HAP-1 (cell line): ENCODE measurements at regions not wholly inside any gene's neighbourhood (a gene's known extent, or its start where the extent isn't known, plus 50 kb on each side); places are given as distances from the start of the nearest gene placed in this dataset.
A peak's percentile ranks its signal among the peaks of the same experiment; 100 is the strongest.
"Not testable (repeated sequence)": the region's sequence is repeated elsewhere in the genome, so short reads cannot be mapped to it uniquely, and the experiment has no call there.

Source experiments
- DNase-seq, 2 experiments: peaks; one replicate each; pipeline ENCODE4 v3.0.0-alpha.2; 2016 to 2020; ENCODE audit warnings: low spot score in 2 of 2
- H3K27me3 ChIP-seq: fragments of 250-450 bp; sonication (Bioruptor Pico); 2 replicates; pipeline ENCODE4 v1.5.1; 2020; ENCODE audit warnings: low read depth, mild to moderate bottlenecking, moderate library complexity
- H3K36me3 ChIP-seq: fragments of 250-450 bp; sonication (Bioruptor Pico); replicated peaks from 2 replicates; pipeline ENCODE4 v1.5.1; 2020; ENCODE audit warnings: mild to moderate bottlenecking
- H3K4me1 ChIP-seq: fragments of 250-450 bp; sonication (Bioruptor Pico); 2 replicates; pipeline ENCODE4 v1.5.1; 2020; ENCODE audit warnings: mild to moderate bottlenecking
- H3K4me3 ChIP-seq: fragments of 250-450 bp; sonication (Bioruptor Pico); 2 replicates; pipeline ENCODE4 v1.5.1; 2020; ENCODE audit warnings: mild to moderate bottlenecking, moderate library complexity
- H3K9me3 ChIP-seq: fragments of 250-450 bp; sonication (Bioruptor Pico); 2 replicates; pipeline ENCODE4 v1.5.1; 2020; ENCODE audit warnings: mild to moderate bottlenecking, moderate library complexity
- in situ Hi-C: fragments of 300-500 bp; cut with MboI; formaldehyde crosslinking; loops from 3 replicates; pipeline ENCODE4 v1.14.3; 2020; ENCODE audit warnings: low sequenced_read_pairs, inconsistent platforms, mixed read lengths

DNA sequence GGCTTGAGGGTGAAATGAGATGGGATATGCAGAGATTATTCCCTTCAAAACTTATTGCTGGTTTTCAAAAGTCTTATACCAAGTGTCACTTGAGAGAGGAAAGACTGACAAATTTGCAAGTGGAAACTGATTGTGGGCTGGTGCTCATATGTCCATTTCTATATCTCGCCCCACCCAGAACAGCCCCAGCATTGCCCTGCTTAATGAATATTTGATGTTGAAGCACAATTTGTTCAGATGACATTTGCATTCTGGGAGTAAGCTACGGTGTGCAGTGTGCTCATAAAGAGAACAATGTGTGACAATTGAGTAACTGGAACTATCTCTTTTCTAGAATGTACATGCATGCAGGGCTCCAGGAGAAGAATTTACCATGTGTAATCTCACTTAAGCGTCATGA lies 223.5 kb upstream of the TRPC5 start:
- H3K4me3 ChIP-seq = no peak overlapping the region
- in situ Hi-C loops = no loop called here
- no peaks in the 10 kb centered on the region for H3K36me3 ChIP-seq
- no peaks in the 10 kb centered on the region for H3K27me3 ChIP-seq
- DNase-seq = no peak
- H3K9me3 ChIP-seq = no peaks in the 10 kb centered on the region
- no peaks in the 10 kb centered on the region for H3K4me1 ChIP-seq

DNA sequence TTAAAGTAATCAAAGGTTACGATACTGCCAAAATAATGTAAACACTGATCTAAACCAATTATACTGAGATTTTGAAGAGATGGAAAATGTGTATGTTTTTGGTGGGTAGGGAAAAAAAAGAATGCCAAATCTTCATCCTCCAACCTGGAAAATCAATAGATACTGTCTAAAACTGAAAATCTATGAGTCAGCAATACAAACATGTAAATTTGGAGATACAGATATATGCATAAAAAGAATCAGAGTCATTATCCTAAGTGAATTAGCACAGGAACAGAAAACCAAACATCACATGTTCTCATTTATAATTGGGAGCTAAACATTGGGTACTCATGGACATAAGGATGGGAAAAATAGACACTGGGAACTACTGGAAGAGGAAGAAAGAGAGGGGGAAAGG lies 197.4 kb upstream of the TRPC5 start:
- Histone ChIP-seq H3K4me1 (no peaks in the 10 kb centered on the region), H3K9me3 (no peaks in the 10 kb centered on the region), H3K36me3 (no peaks in the 10 kb centered on the region), H3K27me3 (no peaks in the 10 kb centered on the region; the same call in 1 of the 2 replicates), H3K4me3 (no peak overlapping the region)
- in situ Hi-C loops = no loop called here
- DNase-seq = no peak

DNA sequence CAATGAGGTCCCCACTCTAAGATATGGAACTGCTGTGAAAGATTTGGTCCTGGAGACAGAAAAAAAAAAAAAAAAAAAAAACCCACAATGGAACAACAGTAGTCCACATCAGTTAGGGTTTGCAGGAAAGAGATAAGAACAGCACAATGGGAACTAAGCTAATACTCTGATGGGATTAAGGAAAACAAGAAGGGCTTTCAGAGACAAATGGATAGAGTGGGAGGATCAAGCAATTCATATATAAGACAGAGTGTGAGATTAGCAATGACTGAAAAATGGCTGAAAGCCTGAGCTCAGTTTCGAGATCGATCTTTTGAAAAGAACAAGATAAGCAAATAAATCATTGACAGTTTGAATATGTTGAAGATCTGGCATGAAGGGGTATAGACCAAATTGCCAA lies 188.4 kb upstream of the TRPC5 start:
- Histone ChIP-seq H3K4me1 (peaks cover 11% of the 10 kb centered on the region), H3K9me3 (no peaks in the 10 kb centered on the region; the same call in 1 of the 2 replicates), H3K27me3 (peaks cover 14% of the 10 kb centered on the region), H3K4me3 (no peak overlapping the region), H3K36me3 (no peaks in the 10 kb centered on the region)
- DNase-seq = peak; percentile 9 to 84
- in situ Hi-C loops = no loop called here

DNA sequence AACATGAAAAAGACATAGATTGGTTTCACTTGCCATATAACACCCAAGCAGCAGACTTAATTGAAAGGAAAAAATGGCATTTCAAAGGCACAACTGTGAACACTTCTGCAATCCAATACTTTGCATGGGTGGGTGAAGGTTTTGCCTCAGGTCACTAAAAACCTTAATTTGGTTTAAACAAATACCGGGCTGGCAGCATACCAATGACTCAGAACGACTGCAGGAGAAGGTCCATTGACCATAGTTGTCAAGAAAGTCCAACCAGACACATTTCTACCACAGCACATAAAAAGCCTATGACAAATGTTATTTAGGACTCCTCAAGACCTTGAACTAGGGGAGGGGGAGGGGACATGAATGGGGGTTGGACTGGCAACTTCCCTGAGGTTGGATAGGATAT lies 183.6 kb upstream of the TRPC5 start:
- Histone ChIP-seq H3K9me3 (no peaks in the 10 kb centered on the region; the same call in 1 of the 2 replicates), H3K27me3 (peaks cover 14% of the 10 kb centered on the region), H3K4me3 (no peak overlapping the region), H3K36me3 (no peaks in the 10 kb centered on the region), H3K4me1 (peaks cover 2% of the 10 kb centered on the region)
- no peak for DNase-seq
- in situ Hi-C loops = no loop called here

DNA sequence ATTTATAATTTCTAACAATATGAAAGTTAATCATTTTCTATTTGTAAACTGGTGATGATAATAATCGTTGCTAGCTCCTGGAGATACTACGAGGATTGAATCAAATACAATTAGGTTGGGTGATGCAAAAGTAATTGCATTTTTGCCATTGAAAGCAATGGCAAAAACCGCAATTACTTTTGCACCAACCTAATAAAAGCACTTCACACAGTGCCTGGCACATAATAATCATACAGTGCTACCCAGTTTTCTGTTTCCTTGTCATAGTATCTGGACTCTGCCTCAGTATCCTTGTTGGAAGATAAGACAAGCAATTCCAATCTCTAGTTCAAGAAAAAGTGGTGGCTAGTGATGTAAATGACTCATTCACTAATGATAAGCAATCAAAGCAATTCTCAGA lies 176.8 kb upstream of the TRPC5 start:
- no peaks in the 10 kb centered on the region for H3K36me3 ChIP-seq
- no peaks in the 10 kb centered on the region for H3K4me1 ChIP-seq
- in situ Hi-C loops = no loop called here
- no peaks in the 10 kb centered on the region for H3K9me3 ChIP-seq
- no peak for DNase-seq
- no peak overlapping the region for H3K4me3 ChIP-seq
- H3K27me3 ChIP-seq = no peaks in the 10 kb centered on the region

DNA sequence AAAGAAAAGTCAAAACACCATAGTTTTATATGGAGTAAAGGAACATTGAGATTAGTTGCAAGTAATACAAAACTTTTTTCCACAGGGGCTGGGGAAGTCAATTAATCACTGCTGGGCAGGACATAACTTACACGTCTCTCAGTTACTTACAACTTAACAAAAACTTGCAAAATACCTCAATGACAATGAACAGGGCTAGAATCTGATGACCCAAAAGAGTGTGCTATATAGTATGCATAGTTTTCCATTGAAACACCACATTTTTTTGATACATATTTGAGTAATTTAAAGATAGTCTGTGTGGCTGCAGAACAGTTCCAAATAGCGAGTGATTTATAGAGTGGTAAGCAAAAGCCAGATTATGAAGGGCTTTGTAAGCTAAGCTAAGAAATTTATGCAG lies 172.3 kb upstream of the TRPC5 start:
- no peak overlapping the region for H3K4me3 ChIP-seq
- H3K27me3 ChIP-seq = no peaks in the 10 kb centered on the region
- no peaks in the 10 kb centered on the region for H3K9me3 ChIP-seq
- H3K36me3 ChIP-seq = no peaks in the 10 kb centered on the region
- H3K4me1 ChIP-seq = no peaks in the 10 kb centered on the region
- in situ Hi-C loops = no loop called here
- DNase-seq = no peak

DNA sequence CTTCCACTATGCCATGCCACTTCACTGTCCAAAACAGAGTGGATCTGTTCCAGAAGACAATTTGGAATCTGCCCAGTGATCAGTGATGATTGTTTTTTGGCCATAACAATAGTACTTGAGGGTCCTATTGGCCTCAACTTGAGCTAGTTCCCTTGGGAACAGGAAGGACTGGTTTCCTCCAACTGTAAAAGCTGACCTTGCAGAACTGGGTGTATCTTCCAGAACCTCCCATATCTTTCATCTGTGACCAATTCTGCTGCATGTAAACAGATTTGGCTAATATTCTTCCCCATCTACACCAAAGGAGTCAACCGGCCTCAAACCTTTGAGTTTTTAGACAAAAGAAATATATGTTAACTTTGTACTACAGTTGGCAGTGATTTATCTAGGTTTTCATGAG lies 165.1 kb upstream of the TRPC5 start:
- in situ Hi-C loops = no loop called here
- Histone ChIP-seq H3K4me3 (no peak overlapping the region), H3K4me1 (no peaks in the 10 kb centered on the region), H3K36me3 (no peaks in the 10 kb centered on the region), H3K9me3 (0 out of 2 replicates have a peak, but pooled peaks cover 3% of the 10 kb centered on the region), H3K27me3 (no peaks in the 10 kb centered on the region)
- no peak for DNase-seq

DNA sequence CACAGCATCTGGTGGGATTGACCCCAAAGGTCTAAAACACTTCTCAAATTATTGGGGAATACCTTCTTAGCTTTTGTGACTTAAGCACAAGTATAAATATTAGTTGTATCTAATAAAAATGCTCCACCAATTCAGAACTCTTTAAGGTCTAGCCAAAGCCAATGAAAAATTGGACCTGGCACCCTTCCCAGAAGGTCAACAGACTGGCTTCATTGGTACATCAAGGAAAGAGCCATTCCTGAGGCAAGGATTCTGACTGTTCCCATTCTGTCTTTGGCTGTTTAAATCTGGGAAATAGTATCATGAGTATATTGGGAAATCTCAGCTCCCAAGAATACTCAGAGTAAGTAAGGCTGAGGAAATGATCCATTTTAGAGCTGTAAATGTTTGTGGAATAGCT lies 153.0 kb upstream of the TRPC5 start:
- in situ Hi-C loops = no loop called here
- no peaks in the 10 kb centered on the region for H3K9me3 ChIP-seq
- H3K36me3 ChIP-seq = no peaks in the 10 kb centered on the region
- no peak for DNase-seq
- no peak overlapping the region for H3K4me3 ChIP-seq
- H3K4me1 ChIP-seq = no peaks in the 10 kb centered on the region
- H3K27me3 ChIP-seq = no peaks in the 10 kb centered on the region

DNA sequence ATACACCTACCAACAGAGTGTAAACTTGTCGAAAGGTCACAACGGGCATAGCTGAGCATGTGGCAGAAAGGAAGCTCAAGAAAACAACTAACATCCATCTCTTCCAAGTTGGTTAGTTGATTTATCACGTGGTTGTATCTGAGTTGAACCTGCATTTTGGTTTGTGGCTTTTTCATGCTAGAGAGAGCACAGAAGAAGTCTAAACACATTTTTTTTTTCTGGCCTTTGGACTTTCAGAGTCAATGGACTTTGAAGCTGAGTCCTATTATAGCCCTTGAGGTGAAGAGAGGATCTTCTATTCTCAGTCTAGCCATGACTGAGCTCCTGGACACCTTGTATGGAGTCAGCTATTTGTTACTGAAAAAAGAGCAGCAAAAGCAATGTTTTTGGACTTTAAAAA lies 150.6 kb upstream of the TRPC5 start:
- Histone ChIP-seq H3K27me3 (no peaks in the 10 kb centered on the region), H3K4me1 (no peaks in the 10 kb centered on the region; the same call in 1 of the 2 replicates), H3K9me3 (no peaks in the 10 kb centered on the region), H3K36me3 (no peaks in the 10 kb centered on the region), H3K4me3 (no peak overlapping the region)
- in situ Hi-C loops = no loop called here
- no peak for DNase-seq

DNA sequence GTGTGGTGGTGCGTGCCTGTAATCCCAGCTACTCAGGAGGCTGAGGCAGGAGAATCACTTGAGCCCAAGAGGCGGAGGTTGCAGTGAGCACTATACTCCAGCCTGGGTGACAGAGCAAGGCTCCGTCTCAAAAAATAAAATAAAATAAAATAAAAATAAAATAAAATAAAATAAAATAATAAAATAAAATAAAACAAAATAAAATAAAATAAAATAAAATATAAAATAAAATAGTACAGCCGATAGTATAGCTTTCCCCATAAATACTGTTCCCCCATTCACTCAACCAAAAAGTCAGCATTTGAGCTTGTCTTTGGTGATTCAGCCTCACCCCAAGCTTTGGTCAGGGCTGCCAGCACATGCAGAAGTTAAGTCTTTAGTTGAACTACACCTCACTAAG lies 144.2 kb upstream of the TRPC5 start:
- H3K36me3 ChIP-seq, DNase-seq, H3K4me3 ChIP-seq, H3K27me3 ChIP-seq, H3K4me1 ChIP-seq, H3K9me3 ChIP-seq, in situ Hi-C loops: not testable (repeated sequence)

DNA sequence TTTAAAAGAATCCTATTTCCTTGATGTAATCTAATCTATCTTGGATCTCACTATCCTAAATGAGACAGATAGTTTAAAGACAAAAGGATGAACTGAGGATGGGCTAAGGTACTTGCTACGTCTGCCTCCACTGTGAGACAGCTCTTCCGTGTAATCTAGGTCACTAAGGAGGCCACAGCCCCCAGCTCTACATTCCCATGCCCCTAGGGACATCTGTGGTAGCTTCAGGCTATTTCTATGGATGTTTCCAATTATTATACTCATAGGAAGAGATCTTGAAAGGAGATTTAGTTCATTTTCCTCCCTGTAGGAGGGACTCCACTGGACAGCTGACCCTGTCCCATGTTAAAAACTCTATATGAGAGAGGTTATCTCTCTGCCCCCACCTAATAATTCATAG lies 140.8 kb upstream of the TRPC5 start:
- H3K4me1 ChIP-seq = no peaks in the 10 kb centered on the region
- in situ Hi-C loops = no loop called here

DNA sequence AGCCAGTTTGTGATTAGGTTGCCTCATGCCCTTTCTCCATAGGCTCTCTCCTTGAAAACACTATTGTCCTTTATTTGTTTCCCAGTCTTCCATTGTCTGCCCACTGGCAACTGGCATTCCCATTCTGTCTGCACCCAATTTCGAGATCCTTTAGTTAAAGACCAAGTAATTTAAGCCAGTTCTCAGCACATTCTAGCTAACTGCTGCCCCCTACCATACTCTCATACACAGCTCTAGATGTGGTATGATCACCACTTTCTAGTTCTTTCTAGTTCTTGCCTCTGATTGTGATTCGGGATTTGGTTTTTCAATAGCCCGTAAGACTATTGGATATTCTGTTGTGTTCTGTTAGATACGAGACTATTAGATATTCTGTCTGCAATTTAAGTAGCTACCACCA lies 135.8 kb upstream of the TRPC5 start:
- Histone ChIP-seq H3K9me3 (peaks cover 2% of the 10 kb centered on the region; the same call in 1 of the 2 replicates), H3K4me1 (no peaks in the 10 kb centered on the region), H3K4me3 (no peak overlapping the region), H3K36me3 (no peaks in the 10 kb centered on the region), H3K27me3 (no peaks in the 10 kb centered on the region)
- no peak for DNase-seq
- in situ Hi-C loops = no loop called here

More for the DNA sequence above, 140.8 kb upstream of the TRPC5 start:
- Histone ChIP-seq H3K36me3 (no peaks in the 10 kb centered on the region), H3K27me3 (no peaks in the 10 kb centered on the region), H3K4me3 (no peak overlapping the region), H3K9me3 (peaks cover 2% of the 10 kb centered on the region; the same call in 1 of the 2 replicates)
- no peak for DNase-seq

DNA sequence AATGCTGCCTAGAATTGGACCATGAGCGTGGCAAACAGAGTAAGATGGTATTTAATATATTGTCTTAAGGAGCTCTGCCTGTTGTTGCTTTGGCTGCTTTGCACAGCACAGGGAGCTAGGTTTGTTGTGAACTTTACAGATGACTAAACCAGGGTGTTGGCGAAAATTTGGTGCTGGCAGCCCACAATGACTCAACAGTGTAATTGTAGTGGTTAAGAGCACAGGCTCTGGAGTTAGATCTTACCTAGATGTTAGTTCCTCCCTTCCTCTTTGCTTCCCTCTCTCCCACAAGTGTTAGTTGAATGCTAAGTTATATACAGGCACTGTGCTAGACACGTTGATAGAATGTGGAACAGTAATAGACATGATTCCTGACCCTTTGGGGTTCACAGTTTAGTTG lies 128.9 kb upstream of the TRPC5 start:
- no peaks in the 10 kb centered on the region for H3K9me3 ChIP-seq
- no peak overlapping the region for H3K4me3 ChIP-seq
- no peak for DNase-seq
- no peaks in the 10 kb centered on the region for H3K27me3 ChIP-seq
- H3K36me3 ChIP-seq = no peaks in the 10 kb centered on the region
- no peaks in the 10 kb centered on the region for H3K4me1 ChIP-seq
- in situ Hi-C loops = no loop called here

DNA sequence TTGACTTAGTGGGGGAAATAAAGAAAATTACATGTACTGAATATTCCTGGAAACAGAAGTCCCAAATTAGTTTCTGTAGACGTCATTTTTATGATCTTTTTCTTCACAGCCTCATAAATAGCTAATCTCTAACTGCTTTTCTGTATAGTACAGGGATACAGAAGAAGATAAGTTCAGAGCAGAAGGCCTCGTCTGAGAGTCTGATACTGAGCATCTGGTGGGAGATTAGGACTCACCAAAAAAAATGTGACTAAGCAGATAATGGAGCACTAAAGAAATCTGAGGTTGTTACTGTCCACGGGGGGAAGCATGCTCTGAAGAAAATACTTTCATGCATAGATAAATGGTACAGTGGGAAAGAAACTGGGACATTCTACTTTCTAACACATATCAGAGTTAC lies 115.3 kb upstream of the TRPC5 start:
- Histone ChIP-seq H3K36me3 (no peaks in the 10 kb centered on the region), H3K4me3 (no peak overlapping the region), H3K4me1 (no peaks in the 10 kb centered on the region), H3K27me3 (no peaks in the 10 kb centered on the region), H3K9me3 (no peaks in the 10 kb centered on the region)
- DNase-seq = no peak
- in situ Hi-C loops = no loop called here

DNA sequence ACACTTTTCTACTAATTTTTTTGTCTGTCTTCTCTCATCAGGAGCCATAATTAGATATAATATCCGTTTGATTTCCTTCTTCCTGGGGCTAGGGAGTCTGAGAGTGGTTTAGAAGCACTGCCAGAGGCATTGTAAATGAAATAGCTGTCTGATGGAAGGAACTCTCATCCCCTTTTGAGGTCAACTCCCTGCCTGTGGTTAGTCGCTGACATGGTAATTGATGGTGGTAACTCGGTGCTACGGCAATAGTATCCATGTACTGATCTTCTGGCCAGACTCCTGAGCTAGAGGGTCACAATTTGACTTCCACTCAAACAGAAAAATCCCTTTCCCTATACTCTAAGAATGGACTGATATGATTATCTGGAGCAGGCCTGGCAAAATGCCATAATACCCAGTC lies 108.1 kb upstream of the TRPC5 start:
- Histone ChIP-seq H3K9me3 (no peaks in the 10 kb centered on the region), H3K36me3 (no peaks in the 10 kb centered on the region), H3K4me3 (no peak overlapping the region), H3K27me3 (no peaks in the 10 kb centered on the region), H3K4me1 (no peaks in the 10 kb centered on the region)
- no peak for DNase-seq
- in situ Hi-C loops = no loop called here
